GM23338 (cell line): ENCODE measurements at regions not wholly inside any gene's neighbourhood (a gene's known extent, or its start where the extent isn't known, plus 50 kb on each side); places are given as distances from the start of the nearest gene placed in this dataset.
A peak's percentile ranks its signal among the peaks of the same experiment; 100 is the strongest.

ENCODE experiments used
- ATAC-seq: fragments of 200-7000 bp; cut with Tn5 transposase; 3 replicates; pipeline ENCODE4 v1.9.1; 2020
- DNase-seq: peaks from one replicate; pipeline ENCODE4 v3.0.0-alpha.2; 2015; ENCODE audit warnings: low spot score
- H2AFZ ChIP-seq: fragments of 200-600 bp; sonication (generic); 2 replicates; pipeline ENCODE4 v1.8.0; 2016; ENCODE audit warnings: antibody characterized with exemption, mild to moderate bottlenecking, moderate library complexity
- H3F3A ChIP-seq: fragments of 200-600 bp; sonication (generic); replicated peaks from 2 replicates; pipeline ENCODE4 v1.8.0; 2017; ENCODE audit warnings: antibody characterized with exemption, mixed run types, low read depth
- H3K27ac ChIP-seq: fragments of 200-600 bp; sonication (generic); 2 replicates; pipeline ENCODE4 v1.6.1; 2016; ENCODE audit warnings: low read depth
- H3K27me3 ChIP-seq: fragments of 200-600 bp; sonication (generic); 2 replicates; pipeline ENCODE4 v1.8.0; 2016; ENCODE audit warnings: mild to moderate bottlenecking, mixed run types, moderate library complexity; ENCODE audit not compliant: insufficient read depth
- H3K36me3 ChIP-seq: fragments of 200-600 bp; sonication (generic); 2 replicates; pipeline ENCODE4 v1.8.0; 2016; ENCODE audit warnings: mild to moderate bottlenecking; ENCODE audit not compliant: insufficient read depth
- H3K4me1 ChIP-seq: fragments of 200-600 bp; sonication (generic); 2 replicates; pipeline ENCODE4 v1.8.0; 2016; ENCODE audit warnings: mild to moderate bottlenecking, moderate library complexity; ENCODE audit not compliant: insufficient read depth
- H3K4me2 ChIP-seq: fragments of 200-600 bp; sonication (generic); 2 replicates; pipeline ENCODE4 v1.7.1; 2017; ENCODE audit warnings: mixed run types
- H3K4me3 ChIP-seq: fragments of 200-600 bp; sonication (generic); 2 replicates; pipeline ENCODE4 v1.6.1; 2016; ENCODE audit warnings: mixed run types
- H3K79me2 ChIP-seq: fragments of 200-600 bp; sonication (generic); replicated peaks from 2 replicates; pipeline ENCODE4 v1.8.0; 2017; ENCODE audit warnings: mild to moderate bottlenecking; ENCODE audit not compliant: insufficient read depth
- H3K9me2 ChIP-seq: fragments of 200-600 bp; sonication (generic); 2 replicates; pipeline ENCODE4 v1.8.0; 2017; ENCODE audit not compliant: insufficient read depth
- H4K20me1 ChIP-seq: fragments of 200-600 bp; sonication (generic); replicated peaks from 2 replicates; pipeline ENCODE4 v1.8.0; 2017; ENCODE audit warnings: mild to moderate bottlenecking; ENCODE audit not compliant: insufficient read depth
- H3K27ac Mint-ChIP-seq: 2 replicates; pipeline ENCODE4 v1.8.0; 2020; ENCODE audit warnings: inconsistent platforms, mild to moderate bottlenecking, moderate library complexity, mixed read lengths
- H3K27me3 Mint-ChIP-seq: 3 replicates; pipeline ENCODE4 v1.8.0; 2022; ENCODE audit warnings: low read depth, mild to moderate bottlenecking, moderate library complexity, mixed read lengths, inconsistent platforms; ENCODE audit not compliant: insufficient read depth, poor library complexity
- H3K36me3 Mint-ChIP-seq: 3 replicates; pipeline ENCODE4 v1.8.0; 2021; ENCODE audit warnings: low read depth, mild to moderate bottlenecking, inconsistent platforms, moderate library complexity, mixed read lengths
- H3K4me1 Mint-ChIP-seq: 3 replicates; pipeline ENCODE4 v1.8.0; 2020; ENCODE audit warnings: mild to moderate bottlenecking, inconsistent platforms, mixed read lengths
- H3K4me3 Mint-ChIP-seq: 3 replicates; pipeline ENCODE4 v1.8.0; 2021; ENCODE audit warnings: moderate library complexity, mild to moderate bottlenecking, inconsistent platforms, mixed read lengths
- H3K9me3 Mint-ChIP-seq: 3 replicates; pipeline ENCODE4 v1.8.0; 2020; ENCODE audit warnings: moderate library complexity, mild to moderate bottlenecking, inconsistent platforms, mixed read lengths
- CREB1 ChIP-seq: fragments of 250-450 bp; sonication (Bioruptor Pico); IDR thresholded peaks from 2 replicates; pipeline ENCODE4 v1.5.0; 2020; ENCODE audit warnings: low read depth, mild to moderate bottlenecking, moderate library complexity
- CTCF ChIP-seq, 2 experiments: fragments of 200-600 bp in 1 of 2; sonication (generic) in 1 of 2; conservative IDR thresholded peaks; 2 replicates each; pipeline versions ENCODE4 v1.5.1 to v1.6.1; 2016 to 2017; ENCODE audit warnings: antibody characterized with exemption in 2 of 2, low read depth in 2 of 2, mild to moderate bottlenecking in 2 of 2, moderate library complexity in 1 of 2
- ETS1 ChIP-seq: IDR thresholded peaks from 2 replicates; pipeline ENCODE4 v1.6.1; 2016; ENCODE audit warnings: antibody characterized with exemption
- EZH2phosphoT487 ChIP-seq: fragments of 200-600 bp; sonication (generic); IDR thresholded peaks from one replicate; pipeline ENCODE4 v1.8.1; 2018; ENCODE audit warnings: antibody characterized with exemption; ENCODE audit not compliant: unreplicated experiment
- NANOG ChIP-seq: IDR thresholded peaks from 2 replicates; pipeline ENCODE4 v1.6.1; 2016; ENCODE audit warnings: antibody characterized with exemption, borderline replicate concordance
- POLR2AphosphoS5 ChIP-seq: IDR thresholded peaks from 2 replicates; pipeline ENCODE4 v1.6.1; 2016; ENCODE audit warnings: antibody characterized with exemption, low read depth
- REST ChIP-seq: IDR thresholded peaks from one replicate; pipeline ENCODE4 v1.6.1; 2018; ENCODE audit warnings: antibody characterized with exemption; ENCODE audit not compliant: unreplicated experiment
- ZNF462 ChIP-seq: fragments of 250-450 bp; sonication (Bioruptor Pico); IDR thresholded peaks from 2 replicates; pipeline ENCODE4 v1.5.0; 2020; ENCODE audit warnings: mild to moderate bottlenecking, moderate library complexity

GRCh38 chr2:45255563-45255962, 246.3 kb upstream of the SIX2 start (continued):
- no peak for TF ChIP-seq ZNF462 (CRISPR knock-in tag)
- TF ChIP-seq REST: no peak
- TF ChIP-seq EZH2phosphoT487: no peak

- no peaks in the 10 kb centered on the region for H3K36me3 ChIP-seq
- no peaks in the 10 kb centered on the region for H4K20me1 ChIP-seq
- H3K9me2 ChIP-seq: 0 out of 2 replicates have a peak, but pooled peaks cover 2% of the 10 kb centered on the region
- no peaks in the 10 kb centered on the region for H3K79me2 ChIP-seq
- DNase-seq (no peak), ATAC-seq (no peak)
- H3K4me1 ChIP-seq: peaks cover 34% of the 10 kb centered on the region
- no peak overlapping the region for H3K4me3 Mint-ChIP-seq
- H3K4me3 ChIP-seq: no peak overlapping the region
- no peak overlapping the region for H3K27ac Mint-ChIP-seq
- H3K9me3 Mint-ChIP-seq: no peaks in the 10 kb centered on the region; the same call in 2 of the 3 replicates
- H3K27me3 Mint-ChIP-seq: peaks cover 9% of the 10 kb centered on the region
- H3K4me1 Mint-ChIP-seq: peaks cover 33% of the 10 kb centered on the region
- H3F3A ChIP-seq: no peaks in the 10 kb centered on the region; the same call in 1 of the 2 replicates
- no peaks in the 10 kb centered on the region for H3K27me3 ChIP-seq
- H3K4me2 ChIP-seq: no peak overlapping the region
- H2AFZ ChIP-seq: peak overlapping the region; percentile 43; the same call in 1 of the 2 replicates
- H3K27ac ChIP-seq: no peak overlapping the region
- no peaks in the 10 kb centered on the region; the same call in 2 of the 3 replicates for H3K36me3 Mint-ChIP-seq
- TF ChIP-seq EZH2phosphoT487 (no peak), ETS1 (no peak), CTCF (conservative IDR thresholded peaks at IDR 0.05; ENCODE audit: low read depth in 2 of 2) (no peak), CREB1 (CRISPR knock-in tag) (no peak), REST (no peak), NANOG (no peak), POLR2AphosphoS5 (no peak)
Measured at GRCh38 chr2:45254025-45254424, 244.8 kb upstream of the SIX2 start.
